ENCODE measurements at regions not wholly inside any gene's neighbourhood (a gene's known extent, or its start where the extent isn't known, plus 50 kb on each side); places are given as distances from the start of the nearest gene placed in this dataset.

GRCh38 chr3:147672436-147672835 lies 263.3 kb downstream of the ZIC1 start:
- H3K4me3 ChIP-seq: no peak overlapping the region
- H3K9me3 ChIP-seq: no peaks in the 10 kb centered on the region
- no peaks in the 10 kb centered on the region for H3K36me3 ChIP-seq
- ATAC-seq (no peak), DNase-seq (no peak)
- no peak overlapping the region for H3K27ac ChIP-seq
- TF ChIP-seq POLR2A (IDR thresholded peaks at IDR 0.05): no peak
- no peak for TF ChIP-seq CTCF (IDR thresholded peaks at IDR 0.05 in 4 of 5, conservative IDR thresholded peaks at IDR 0.05 in 1 of 5)
- in situ Hi-C loops (cut with MboI; ENCODE audit: low sequenced_read_pairs in 4 of 4): no loop called here
- H3K4me1 ChIP-seq: no peaks in the 10 kb centered on the region
- H3K27me3 ChIP-seq: no peaks in the 10 kb centered on the region
- intact Hi-C loops (cut with DNase I; ENCODE audit: low total_unique reads): no loop called here

- in situ Hi-C loops (cut with MboI; ENCODE audit: low sequenced_read_pairs in 4 of 4) (no loop called here), intact Hi-C loops (cut with DNase I; ENCODE audit: low total_unique reads) (no loop called here)
- H3K4me1 ChIP-seq: peaks cover 1 to 6% of the 10 kb centered on the region in 2 donors
- no peaks in the 10 kb centered on the region for H3K27me3 ChIP-seq
- no peak for ATAC-seq
- H3K9me3 ChIP-seq: no peaks in the 10 kb centered on the region
- DNase-seq: no peak
- no peak for TF ChIP-seq POLR2A (IDR thresholded peaks at IDR 0.05)
- no peak for TF ChIP-seq CTCF (IDR thresholded peaks at IDR 0.05 in 4 of 5, conservative IDR thresholded peaks at IDR 0.05 in 1 of 5)
- H3K36me3 ChIP-seq: no peaks in the 10 kb centered on the region
- H3K4me3 ChIP-seq: no peak overlapping the region
- H3K27ac ChIP-seq: no peak overlapping the region
Observed at GRCh38 chr3:147675761-147676160, 266.6 kb downstream of the ZIC1 start.

GRCh38 chr3:147680837-147681483 lies 271.8 kb downstream of the ZIC1 start:
- peaks cover 6 to 10% of the 10 kb centered on the region in 2 donors for H3K4me1 ChIP-seq
- H3K4me3 ChIP-seq: no peak overlapping the region
- in situ Hi-C loops (cut with MboI; ENCODE audit: low sequenced_read_pairs in 4 of 4) (no loop called here), intact Hi-C loops (cut with DNase I; ENCODE audit: low total_unique reads) (no loop called here)
- no peaks in the 10 kb centered on the region for H3K27me3 ChIP-seq
- H3K27ac ChIP-seq: peak overlapping the region; percentile 5 to 81 (median 65)
- no peak for TF ChIP-seq CTCF (IDR thresholded peaks at IDR 0.05 in 4 of 5, conservative IDR thresholded peaks at IDR 0.05 in 1 of 5)
- TF ChIP-seq POLR2A (IDR thresholded peaks at IDR 0.05): no peak
- H3K36me3 ChIP-seq: no peaks in the 10 kb centered on the region
- no peaks in the 10 kb centered on the region for H3K9me3 ChIP-seq
- ATAC-seq: peak; percentile 89 to 97
- DNase-seq: peak; percentile 3 to 45

GRCh38 chr3:147688868-147689267 lies 279.7 kb downstream of the ZIC1 start:
- intact Hi-C loops (cut with DNase I; ENCODE audit: low total_unique reads) (no loop called here), in situ Hi-C loops (cut with MboI; ENCODE audit: low sequenced_read_pairs in 4 of 4) (no loop called here)

More at GRCh38 chr3:147688868-147689267, 279.7 kb downstream of the ZIC1 start:
- DNase-seq (no peak), ATAC-seq (no peak)
- TF ChIP-seq POLR2A (IDR thresholded peaks at IDR 0.05) (no peak), CTCF (IDR thresholded peaks at IDR 0.05 in 4 of 5, conservative IDR thresholded peaks at IDR 0.05 in 1 of 5) (no peak)
- no peaks in the 10 kb centered on the region for H3K4me1 ChIP-seq
- H3K27ac ChIP-seq: no peak overlapping the region
- H3K27me3 ChIP-seq: no peaks in the 10 kb centered on the region
- H3K9me3 ChIP-seq: no peaks in the 10 kb centered on the region
- no peaks in the 10 kb centered on the region for H3K36me3 ChIP-seq
- no peak overlapping the region for H3K4me3 ChIP-seq
